HL-60 (cell line): ENCODE measurements at regions not wholly inside any gene's neighbourhood (a gene's known extent, or its start where the extent isn't known, plus 50 kb on each side); places are given as distances from the start of the nearest gene placed in this dataset.

Experiments used
- DNase-seq, 2 experiments: peaks; one replicate each; pipeline ENCODE4 v3.0.0-alpha.2; 2010 to 2020; ENCODE audit warnings: low read depth in 1 of 2, low spot score in 1 of 2
- H3K27ac ChIP-seq: fragments of 250-450 bp; sonication (Bioruptor Pico); replicated peaks from 2 replicates; pipeline ENCODE4 v1.5.1; 2020; ENCODE audit warnings: mild to moderate bottlenecking, moderate library complexity
- H3K27me3 ChIP-seq: fragments of 250-450 bp; sonication (Bioruptor Pico); 2 replicates; pipeline ENCODE4 v1.5.1; 2021; ENCODE audit warnings: mild to moderate bottlenecking, moderate library complexity; ENCODE audit not compliant: insufficient read depth, poor library complexity, severe bottlenecking
- H3K4me3 ChIP-seq: replicated peaks from 2 replicates; pipeline ENCODE4 v1.5.1; 2011; ENCODE audit warnings: mild to moderate bottlenecking, control low read depth, low read length; ENCODE audit not compliant: insufficient read depth
- CTCF ChIP-seq: IDR thresholded peaks from one replicate; pipeline ENCODE4 v1.5.1; 2011; ENCODE audit warnings: low read length, control low read depth, inconsistent platforms; ENCODE audit not compliant: insufficient read depth
- GABPA ChIP-seq: IDR thresholded peaks from 2 replicates; pipeline ENCODE4 v1.6.1; 2012; ENCODE audit warnings: low read depth
- POLR2AphosphoS5 ChIP-seq: IDR thresholded peaks from 2 replicates; pipeline ENCODE4 v1.6.1; 2012; ENCODE audit warnings: low read depth
- SPI1 ChIP-seq: IDR thresholded peaks from 2 replicates; pipeline ENCODE4 v1.6.1; 2012; ENCODE audit warnings: low read depth, mild to moderate bottlenecking, borderline replicate concordance
- TF ChIP-seq, protein P1 (sequence below): IDR thresholded peaks from 2 replicates; pipeline ENCODE4 v1.6.1; 2012; ENCODE audit warnings: low read depth; ENCODE audit not compliant: insufficient replicate concordance

- H3K27me3 ChIP-seq, result no peaks in the 10 kb centered on the region
These were observed 335.6 kb upstream of the SALL3 start for GRCh38 chr18:78643981-78644380.

GRCh38 chr18:78645216-78645615 lies 334.4 kb upstream of the SALL3 start:
- no peak for DNase-seq
- Histone ChIP-seq H3K4me3 (no peak overlapping the region), H3K27me3 (peaks cover 4% of the 10 kb centered on the region), H3K27ac (no peak overlapping the region)
- no peak for TF ChIP-seq SPI1

More at GRCh38 chr18:78643981-78644380, 335.6 kb upstream of the SALL3 start:
- no peak for DNase-seq
- Histone ChIP-seq H3K27ac (no peak overlapping the region), H3K4me3 (no peak overlapping the region)
- TF ChIP-seq GABPA (no peak), CTCF (no peak), SPI1 (no peak), POLR2AphosphoS5 (no peak)
- TF ChIP-seq, protein P1, sequence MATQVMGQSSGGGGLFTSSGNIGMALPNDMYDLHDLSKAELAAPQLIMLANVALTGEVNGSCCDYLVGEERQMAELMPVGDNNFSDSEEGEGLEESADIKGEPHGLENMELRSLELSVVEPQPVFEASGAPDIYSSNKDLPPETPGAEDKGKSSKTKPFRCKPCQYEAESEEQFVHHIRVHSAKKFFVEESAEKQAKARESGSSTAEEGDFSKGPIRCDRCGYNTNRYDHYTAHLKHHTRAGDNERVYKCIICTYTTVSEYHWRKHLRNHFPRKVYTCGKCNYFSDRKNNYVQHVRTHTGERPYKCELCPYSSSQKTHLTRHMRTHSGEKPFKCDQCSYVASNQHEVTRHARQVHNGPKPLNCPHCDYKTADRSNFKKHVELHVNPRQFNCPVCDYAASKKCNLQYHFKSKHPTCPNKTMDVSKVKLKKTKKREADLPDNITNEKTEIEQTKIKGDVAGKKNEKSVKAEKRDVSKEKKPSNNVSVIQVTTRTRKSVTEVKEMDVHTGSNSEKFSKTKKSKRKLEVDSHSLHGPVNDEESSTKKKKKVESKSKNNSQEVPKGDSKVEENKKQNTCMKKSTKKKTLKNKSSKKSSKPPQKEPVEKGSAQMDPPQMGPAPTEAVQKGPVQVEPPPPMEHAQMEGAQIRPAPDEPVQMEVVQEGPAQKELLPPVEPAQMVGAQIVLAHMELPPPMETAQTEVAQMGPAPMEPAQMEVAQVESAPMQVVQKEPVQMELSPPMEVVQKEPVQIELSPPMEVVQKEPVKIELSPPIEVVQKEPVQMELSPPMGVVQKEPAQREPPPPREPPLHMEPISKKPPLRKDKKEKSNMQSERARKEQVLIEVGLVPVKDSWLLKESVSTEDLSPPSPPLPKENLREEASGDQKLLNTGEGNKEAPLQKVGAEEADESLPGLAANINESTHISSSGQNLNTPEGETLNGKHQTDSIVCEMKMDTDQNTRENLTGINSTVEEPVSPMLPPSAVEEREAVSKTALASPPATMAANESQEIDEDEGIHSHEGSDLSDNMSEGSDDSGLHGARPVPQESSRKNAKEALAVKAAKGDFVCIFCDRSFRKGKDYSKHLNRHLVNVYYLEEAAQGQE, result no peak

DNA sequence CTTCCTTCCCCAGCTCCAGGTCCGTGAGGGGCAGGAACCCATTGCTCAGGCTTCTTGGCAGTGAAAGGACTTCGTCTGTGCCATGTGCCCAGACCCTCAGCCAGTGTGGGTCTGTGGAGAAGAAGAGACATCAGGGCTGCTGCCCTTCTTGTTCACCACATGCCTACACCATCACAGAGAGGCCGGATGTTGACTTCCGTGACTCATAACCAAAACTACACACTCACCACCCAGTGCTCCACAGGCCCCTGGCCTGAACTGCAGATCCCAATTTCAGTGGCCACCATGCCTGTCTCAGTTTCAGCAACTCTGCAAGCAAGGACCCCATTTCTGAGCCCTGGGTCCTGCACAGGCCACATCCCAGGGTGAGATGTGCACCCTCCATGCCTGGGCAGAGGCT lies 332.6 kb upstream of the SALL3 start:
- TF ChIP-seq POLR2AphosphoS5 (no peak), GABPA (no peak), SPI1 (no peak), CTCF (no peak)
- TF ChIP-seq, protein P1, result no peak
- Histone ChIP-seq H3K27me3 (peaks cover 4% of the 10 kb centered on the region), H3K4me3 (no peak overlapping the region), H3K27ac (no peak overlapping the region)
- no peak for DNase-seq

DNA sequence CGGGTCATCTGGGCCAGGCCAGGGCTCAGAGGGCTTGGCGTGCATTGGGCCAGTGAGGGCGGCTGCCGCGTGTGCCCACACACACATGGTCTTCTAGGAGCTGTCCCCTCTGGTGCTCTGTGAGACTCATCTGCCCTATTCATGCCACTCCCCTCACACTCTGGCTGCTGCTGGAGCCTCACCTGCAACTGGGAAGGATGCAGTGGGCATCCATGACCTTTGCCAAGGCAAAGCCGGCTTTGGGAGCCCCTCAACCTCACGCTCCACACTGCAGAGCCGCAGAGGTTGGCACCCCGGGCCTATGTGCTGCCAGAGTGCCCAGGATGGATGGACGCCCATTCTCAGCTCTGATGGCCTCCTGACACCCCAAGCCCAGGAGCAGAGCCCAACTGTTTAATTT lies 330.2 kb upstream of the SALL3 start:
- peaks cover 4% of the 10 kb centered on the region for H3K27me3 ChIP-seq
- TF ChIP-seq POLR2AphosphoS5, result no peak
- no peak overlapping the region for H3K4me3 ChIP-seq
- no peak overlapping the region for H3K27ac ChIP-seq
- no peak for DNase-seq

- TF ChIP-seq POLR2AphosphoS5 (no peak), SPI1 (no peak), GABPA (no peak), CTCF (no peak)
- TF ChIP-seq, protein P1, result no peak
- Histone ChIP-seq H3K4me3 (no peak overlapping the region), H3K27me3 (peaks cover 4% of the 10 kb centered on the region), H3K27ac (no peak overlapping the region)
- DNase-seq, result no peak
These were observed 328.7 kb upstream of the SALL3 start for GRCh38 chr18:78650926-78651325.
